Putamen (tissue), 1 donor: ENCODE measurements at regions not wholly inside any gene's neighbourhood (a gene's known extent, or its start where the extent isn't known, plus 50 kb on each side); places are given as distances from the start of the nearest gene placed in this dataset.
A peak's percentile ranks its signal among the peaks of the same experiment; 100 is the strongest.

ENCODE experiments used
- DNase-seq: peaks from one replicate; pipeline ENCODE4 v3.0.0-alpha.2; 2016; ENCODE audit warnings: low spot score

GRCh38 chr13:34002924-34003323 lies 185.0 kb downstream of the RFC3 start:
- no peak for DNase-seq

DNA sequence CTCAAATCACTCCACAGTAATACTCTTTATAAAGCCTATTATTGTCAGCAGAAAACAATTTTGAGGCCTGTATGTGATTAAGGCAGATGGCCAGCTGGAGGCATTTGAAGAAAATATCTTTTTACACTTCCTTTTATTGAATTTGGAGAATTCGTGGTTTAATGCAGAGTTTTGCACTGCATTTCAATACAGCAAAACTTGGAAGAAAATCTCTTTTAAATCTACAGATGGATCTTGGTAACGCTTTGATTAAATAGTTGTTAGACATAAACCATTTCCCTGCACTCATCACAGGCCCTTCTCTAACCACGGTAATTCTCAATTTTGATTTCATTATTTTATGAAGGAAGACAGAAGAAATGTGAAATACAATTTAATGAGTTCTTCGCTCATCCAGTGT lies 185.7 kb downstream of the RFC3 start:
- no peak for DNase-seq

GRCh38 chr13:34004676-34005075 lies 186.7 kb downstream of the RFC3 start:
- no peak for DNase-seq

DNA sequence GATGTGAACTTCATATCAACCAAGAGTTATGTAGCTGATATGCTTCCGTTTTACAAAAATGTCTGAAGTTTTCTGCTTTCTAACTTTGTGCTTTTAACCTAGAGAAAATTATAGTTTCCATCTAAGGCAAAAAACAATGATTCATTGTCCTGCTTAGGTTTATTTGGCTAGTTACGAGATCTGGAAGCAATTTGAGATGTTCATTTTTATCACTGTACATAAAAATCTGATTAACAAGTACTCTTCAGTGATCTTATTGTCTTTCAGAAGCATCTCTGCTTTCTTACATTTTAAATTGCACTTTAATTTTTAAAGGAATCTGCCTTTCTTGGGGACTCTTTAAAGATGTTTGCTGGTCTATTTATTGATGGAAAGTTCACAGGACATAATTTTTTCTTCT lies 188.1 kb downstream of the RFC3 start:
- DNase-seq = no peak

GRCh38 chr13:34011552-34012085 lies 193.7 kb downstream of the RFC3 start:
- no peak for DNase-seq

DNA sequence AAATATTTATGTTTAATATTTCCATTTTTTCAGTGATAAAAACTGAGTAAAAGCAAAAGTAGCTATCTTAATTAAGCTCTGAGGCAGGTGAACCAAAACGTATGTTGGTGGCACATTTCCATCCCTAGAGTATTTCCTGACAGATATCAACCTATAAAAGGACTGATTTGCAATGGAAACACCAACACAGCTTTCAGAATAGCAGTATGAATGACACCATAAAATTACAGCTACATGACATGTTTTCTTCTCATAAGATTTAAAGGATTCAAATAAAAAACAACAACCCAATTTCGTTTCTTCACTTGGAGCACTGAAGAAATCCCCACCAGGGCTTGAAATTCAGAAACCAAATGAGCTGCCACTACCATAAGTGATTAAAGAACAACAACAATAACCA lies 194.4 kb downstream of the RFC3 start:
- no peak for DNase-seq

GRCh38 chr13:34013061-34013460 lies 195.1 kb downstream of the RFC3 start:
- no peak for DNase-seq

- DNase-seq = no peak
These were observed 199.3 kb downstream of the RFC3 start for GRCh38 chr13:34017231-34017630.

DNA sequence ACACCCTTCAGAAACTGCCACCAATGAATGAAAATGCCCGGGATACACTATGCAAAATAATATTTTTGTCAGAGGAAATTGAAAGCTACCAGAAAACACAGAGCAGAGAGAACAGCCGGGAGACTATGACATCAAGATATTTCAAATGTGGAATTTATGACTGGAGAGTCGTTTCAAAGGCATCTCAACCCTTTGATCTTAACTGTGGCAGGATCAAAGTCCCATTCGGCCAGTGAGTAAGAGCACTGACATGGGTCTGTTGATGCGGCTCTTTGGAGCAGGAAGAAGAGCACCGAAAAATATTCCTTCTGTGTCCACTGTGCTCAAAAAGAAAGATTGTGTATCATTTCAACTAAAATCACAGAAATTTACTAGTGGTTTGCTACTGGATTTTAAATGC lies 201.9 kb downstream of the RFC3 start:
- no peak for DNase-seq

DNA sequence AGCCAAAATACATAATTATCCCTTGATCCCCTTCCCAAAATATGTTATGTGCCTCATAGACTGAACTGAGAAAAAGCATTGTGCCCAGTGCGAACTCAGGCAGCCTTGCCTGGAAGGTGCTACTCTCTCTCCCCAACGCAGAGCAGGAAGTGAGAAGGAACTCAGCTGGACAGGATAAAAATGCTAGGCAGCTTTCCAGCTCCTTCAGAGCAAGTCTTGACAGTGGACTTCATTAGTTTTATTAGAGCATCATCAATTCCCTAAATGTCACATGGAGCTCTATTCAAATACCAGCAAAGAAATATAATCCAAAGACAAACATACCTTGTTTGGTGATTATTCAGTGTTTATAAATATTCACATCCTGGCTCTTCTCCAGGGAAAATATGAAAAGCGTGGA lies 202.4 kb downstream of the RFC3 start:
- no peak for DNase-seq

- no peak for DNase-seq
These were observed 203.7 kb downstream of the RFC3 start for GRCh38 chr13:34021619-34022018.

- no peak for DNase-seq
These were observed 207.8 kb downstream of the RFC3 start for GRCh38 chr13:34025746-34026145.

GRCh38 chr13:34026308-34026707 lies 208.4 kb downstream of the RFC3 start:
- no peak for DNase-seq

DNA sequence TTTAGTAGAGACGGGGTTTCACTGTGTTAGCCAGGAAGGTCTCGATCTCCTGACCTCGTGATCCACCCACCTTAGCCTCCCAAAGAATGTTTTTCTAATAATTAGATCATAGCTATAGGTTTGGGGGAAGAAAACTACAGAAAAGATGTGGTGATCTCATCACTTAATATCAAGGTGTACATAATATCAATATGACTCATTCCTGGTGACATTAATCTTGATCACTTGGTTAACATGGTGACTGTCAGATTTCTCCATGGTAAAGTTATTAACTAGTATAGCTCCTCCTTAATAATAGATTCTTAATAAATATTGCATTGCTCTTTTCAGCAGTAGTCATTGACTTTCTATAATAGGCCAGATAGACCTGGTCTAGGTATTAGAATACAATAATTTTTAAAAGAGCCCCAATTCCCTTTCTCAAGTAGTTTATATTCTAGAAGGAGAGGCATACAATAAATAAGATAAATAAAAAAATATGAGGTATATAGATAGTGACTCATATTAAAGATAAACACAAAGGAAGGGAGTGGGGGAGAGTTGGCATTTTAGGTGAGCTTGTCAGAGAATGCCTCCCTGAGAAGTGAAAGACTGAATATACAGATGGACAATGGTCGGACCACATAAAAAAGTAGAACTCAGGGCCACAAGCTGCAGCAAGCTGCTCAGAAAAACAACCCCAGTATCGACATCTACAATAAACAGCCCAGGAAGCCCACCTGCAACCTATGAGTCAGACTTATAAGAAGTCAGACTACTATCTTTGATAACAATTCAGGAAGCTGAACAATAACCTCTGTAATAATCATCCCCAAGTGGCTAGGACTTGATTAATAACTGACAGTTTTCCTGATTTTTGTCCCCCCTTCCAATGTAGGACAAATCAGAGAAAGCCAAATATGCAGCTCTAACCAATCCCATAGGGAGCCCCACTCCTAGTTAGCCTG lies 210.8 kb downstream of the RFC3 start:
- no peak for DNase-seq

DNA sequence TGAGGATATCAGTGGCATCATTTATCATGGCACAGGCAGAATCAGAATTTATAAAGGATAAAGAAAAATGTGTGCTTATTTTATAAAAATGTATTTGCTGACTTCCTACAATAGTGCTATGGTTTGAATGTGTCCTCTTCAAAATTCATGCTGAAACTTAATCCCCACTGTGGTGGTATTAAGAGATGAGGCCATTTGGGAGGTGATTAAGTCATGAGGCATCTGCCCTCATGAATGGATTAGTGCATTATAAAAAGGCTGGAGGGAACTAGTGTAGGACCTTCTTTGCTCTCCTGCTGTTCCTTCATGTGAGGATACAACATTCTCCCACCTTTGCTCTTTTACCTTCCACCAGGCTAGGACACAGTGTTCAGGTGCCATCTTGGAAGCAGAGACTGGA lies 212.8 kb downstream of the RFC3 start:
- no peak for DNase-seq

DNA sequence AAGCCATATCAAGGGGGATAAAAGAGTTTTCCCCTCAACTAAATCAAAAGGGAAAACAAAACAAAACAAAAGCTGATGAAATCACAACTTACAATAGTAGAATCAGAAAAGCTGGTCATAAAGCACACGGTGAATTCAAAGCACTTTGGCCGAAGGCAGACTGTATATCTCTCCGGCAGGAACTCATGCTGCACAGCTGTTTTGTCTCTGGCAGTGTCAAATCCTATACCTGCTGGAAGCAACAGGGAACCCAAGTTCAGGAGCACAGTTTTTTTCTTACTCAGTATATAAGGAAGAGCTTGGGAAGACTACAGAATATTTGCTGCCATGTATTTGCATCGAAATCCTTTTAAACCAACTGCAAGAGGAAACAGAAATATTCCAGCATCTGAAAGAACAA lies 213.7 kb downstream of the RFC3 start:
- no peak for DNase-seq

DNA sequence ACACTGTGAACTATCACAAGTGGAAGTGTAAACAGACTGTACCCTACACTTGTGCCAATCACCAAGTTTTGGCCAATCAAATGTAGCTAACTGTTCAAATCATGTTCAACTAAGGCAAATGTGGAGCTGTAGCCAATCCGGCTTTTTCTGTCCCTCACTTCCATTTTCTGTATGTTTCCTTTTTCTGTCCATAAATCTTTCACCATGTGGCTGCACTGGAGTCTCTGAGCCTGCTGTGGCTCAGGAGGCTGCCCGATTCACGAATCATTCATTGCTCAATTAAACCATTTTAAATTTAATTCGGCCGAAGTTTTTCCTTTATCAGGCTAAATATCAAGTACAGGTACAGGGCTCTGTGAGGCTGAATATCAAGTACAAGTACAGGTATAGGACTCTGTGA lies 216.5 kb downstream of the RFC3 start:
- no peak for DNase-seq

DNA sequence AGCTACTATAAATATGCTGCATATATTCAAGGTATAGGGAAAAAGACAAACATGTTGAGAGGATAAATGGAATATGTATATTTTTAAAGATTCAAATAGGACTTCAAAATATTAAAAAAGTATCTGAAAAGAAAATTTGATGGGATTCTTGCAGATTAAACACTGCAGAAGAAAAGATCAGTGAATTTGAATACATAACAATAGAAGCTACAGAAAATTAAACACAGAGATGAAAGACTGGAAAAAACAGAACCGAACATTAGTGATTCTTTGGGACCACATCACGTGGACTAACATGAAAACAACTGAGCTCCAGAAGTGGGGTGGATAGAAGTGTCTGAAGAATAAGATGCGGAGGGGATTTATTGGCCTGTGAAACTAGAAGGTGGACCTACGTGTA lies 217.2 kb downstream of the RFC3 start:
- DNase-seq = no peak

- DNase-seq = no peak
These were observed 217.9 kb downstream of the RFC3 start for GRCh38 chr13:34035676-34036325.

DNA sequence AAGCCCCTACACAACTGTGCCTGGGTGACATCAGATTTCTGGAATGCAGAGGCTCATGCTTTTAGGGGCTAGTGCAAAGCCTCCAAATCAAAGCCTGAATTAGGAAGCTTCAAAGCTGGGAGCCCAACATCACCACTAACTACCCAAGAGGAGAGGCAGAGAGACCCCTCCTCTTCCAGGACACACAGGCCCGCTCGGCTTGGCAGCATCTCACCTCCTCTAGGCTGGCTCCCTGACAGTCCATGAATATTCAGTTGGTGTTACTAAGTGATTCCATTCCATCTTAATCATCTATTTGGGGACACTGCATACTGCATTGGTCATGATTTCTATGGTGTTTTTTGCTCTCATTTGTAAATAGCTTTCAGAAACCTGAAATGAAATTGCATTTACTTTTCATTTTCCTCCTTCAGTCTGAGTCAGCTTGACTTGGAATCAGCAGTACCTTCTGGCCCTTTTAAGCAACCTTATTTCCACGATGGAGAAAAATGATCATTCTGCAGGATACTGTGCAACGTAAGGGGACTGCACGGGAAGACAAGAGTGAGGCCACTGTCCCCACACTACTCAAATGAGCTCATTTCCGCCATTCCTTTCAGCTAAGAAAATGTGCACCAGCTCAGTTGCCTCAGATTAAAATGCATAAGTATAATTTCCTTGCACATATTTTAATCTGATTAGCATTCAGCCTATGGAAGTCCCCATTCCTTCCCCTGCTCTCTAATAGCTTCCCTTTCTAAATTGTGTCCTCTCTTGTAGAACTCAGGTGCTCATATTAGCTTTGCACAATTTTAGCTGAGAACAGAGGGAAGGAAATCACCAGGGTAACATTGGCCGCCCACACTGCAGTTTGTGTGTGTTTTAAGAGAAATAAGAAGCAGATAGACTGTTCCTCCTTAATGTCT lies 219.9 kb downstream of the RFC3 start:
- peak; percentile 18 for DNase-seq

- DNase-seq = no peak
These were observed 220.7 kb downstream of the RFC3 start for GRCh38 chr13:34038541-34039068.

- DNase-seq = no peak
These were observed 221.7 kb downstream of the RFC3 start for GRCh38 chr13:34039678-34040077.
